K562 (cell line): ENCODE measurements at regions not wholly inside any gene's neighbourhood (a gene's known extent, or its start where the extent isn't known, plus 50 kb on each side); places are given as distances from the start of the nearest gene placed in this dataset.

Source experiments
- ATAC-seq: fragments of 200-7000 bp; cut with Tn5 transposase; 3 replicates; pipeline ENCODE4 v1.9.1; 2020; ENCODE audit warnings: moderate library complexity
- BruUV-seq: library from RNA; stranded (reverse); fragments of 400-500 nt; replicated peaks from 2 replicates; lab custom pipeline; 2021; lab: Mats Ljungman, UMichigan
- CTCF ChIA-PET: fragments of 300-600 bp; formaldehyde crosslinking; extraction: SDS; loops from one replicate; lab custom pipeline; 2021; ENCODE audit warnings: low intra/inter-chr PET ratio; lab: Yijun Ruan, JAX
- POLR2A ChIA-PET: fragments of 300-600, 350-650 bp; sonication (Branson Sonifier 250); formaldehyde crosslinking; extraction: SDS; loops from one replicate; lab custom pipeline; 2021; ENCODE audit warnings: antibody characterized with exemption, inconsistent platforms; lab: Yijun Ruan, JAX
- DNase-seq, 4 experiments: peaks; one replicate each; pipeline versions ENCODE4 v3.0.0 to v3.0.0-alpha.2; 2011 to 2018; ENCODE audit warnings: low spot score in 3 of 4, mixed read lengths in 3 of 4; ENCODE audit errors: extremely low read depth in 1 of 4
- FAIRE-seq: peaks from 2 replicates; lab custom pipeline; 2011; peaks lifted over from hg19 to GRCh38; lab: Jason Lieb, UNC
- H2AFZ ChIP-seq: 2 replicates; pipeline ENCODE4 v1.6.0; 2011; ENCODE audit warnings: low read depth, low read length, control low read depth, inconsistent platforms
- H3K27ac ChIP-seq: fragments of 200-600 bp; 3 replicates; pipeline ENCODE4 v1.8.0; 2011; ENCODE audit warnings: low read depth, mild to moderate bottlenecking, control low read depth, inconsistent platforms, low read length, moderate library complexity, mixed read lengths; ENCODE audit errors: extremely low read depth
- H3K27me3 ChIP-seq, 2 experiments: fragments of 300-600 bp in 1 of 2; 2 replicates in 1 of 2; 3 replicates in 1 of 2; pipeline versions ENCODE4 v1.6.0 to v1.8.0; 2011; ENCODE audit warnings: inconsistent platforms in 2 of 2, low read length in 2 of 2, mild to moderate bottlenecking in 1 of 2, mixed read lengths in 1 of 2, moderate library complexity in 1 of 2; ENCODE audit not compliant: control insufficient read depth in 2 of 2, insufficient read depth in 2 of 2
- H3K36me3 ChIP-seq: fragments of 300-600 bp; 3 replicates; pipeline ENCODE4 v1.8.0; 2011; ENCODE audit warnings: mild to moderate bottlenecking, low read length, inconsistent platforms; ENCODE audit not compliant: control insufficient read depth, insufficient read depth
- H3K4me1 ChIP-seq, 2 experiments: fragments of 200-600 bp in 1 of 2; replicated peaks in 1 of 2; 2 replicates in 1 of 2; 3 replicates in 1 of 2; pipeline versions ENCODE4 v1.5.1 to v1.8.0; 2011; ENCODE audit warnings: inconsistent platforms in 2 of 2, low read length in 2 of 2, mild to moderate bottlenecking in 1 of 2, mixed read lengths in 1 of 2, moderate library complexity in 1 of 2; ENCODE audit not compliant: control insufficient read depth in 2 of 2, insufficient read depth in 2 of 2
- H3K4me2 ChIP-seq: 2 replicates; pipeline ENCODE4 v1.6.1; 2011; ENCODE audit warnings: low read length, control low read depth, inconsistent platforms, mixed read lengths; ENCODE audit not compliant: insufficient read depth
- H3K4me3 ChIP-seq: fragments of 200-600 bp; sonication (generic), shearing (Covaris generic); 2 replicates; pipeline ENCODE4 v1.5.1; 2016; ENCODE audit warnings: control low read depth, inconsistent platforms
- H3K79me2 ChIP-seq: fragments of 200-600 bp; 3 replicates; pipeline ENCODE4 v1.8.0; 2011; ENCODE audit warnings: low read length, inconsistent platforms; ENCODE audit not compliant: control insufficient read depth, insufficient read depth
- H3K9ac ChIP-seq, 2 experiments: 2 replicates each; pipeline versions ENCODE4 v1.6.0 to v1.6.1; 2011; ENCODE audit warnings: low read depth in 2 of 2, low read length in 2 of 2, control low read depth in 1 of 2, inconsistent platforms in 1 of 2, mild to moderate bottlenecking in 1 of 2, mixed read lengths in 1 of 2; ENCODE audit not compliant: insufficient read depth in 1 of 2
- H3K9me1 ChIP-seq: one replicate; pipeline ENCODE4 v1.6.0; 2011; ENCODE audit warnings: inconsistent platforms, mild to moderate bottlenecking, low read length, moderate library complexity; ENCODE audit not compliant: control insufficient read depth, insufficient read depth
- H3K9me3 ChIP-seq: replicated peaks from 2 replicates; pipeline ENCODE4 v1.5.1; 2011; ENCODE audit warnings: low read depth, low read length, inconsistent platforms; ENCODE audit not compliant: control insufficient read depth, insufficient read depth
- H4K20me1 ChIP-seq: replicated peaks from 2 replicates; pipeline ENCODE4 v1.6.1; 2011; ENCODE audit warnings: low read length, inconsistent platforms, mixed read lengths; ENCODE audit not compliant: control insufficient read depth, insufficient read depth
- AFF1 ChIP-seq, 2 experiments: fragments of 450-650 bp; IDR thresholded peaks; 2 replicates each; pipeline ENCODE4 v1.6.1; 2018; ENCODE audit warnings: mild to moderate bottlenecking in 2 of 2, low read depth in 1 of 2; ENCODE audit not compliant: partially characterized antibody in 2 of 2
- FOXK2 ChIP-seq, 2 experiments: fragments of 450-650 bp; IDR thresholded peaks in 1 of 2; conservative IDR thresholded peaks in 1 of 2; 2 replicates each; pipeline ENCODE4 v1.6.1; 2016; ENCODE audit warnings: low read depth in 2 of 2, mild to moderate bottlenecking in 1 of 2
- HIVEP1 ChIP-seq: fragments of 250-450 bp; sonication (Bioruptor Pico); IDR thresholded peaks from 2 replicates; pipeline ENCODE4 v1.4.0; 2020; ENCODE audit warnings: mild to moderate bottlenecking
- KLF13 ChIP-seq: fragments of 450-650 bp; IDR thresholded peaks from 2 replicates; pipeline ENCODE4 v1.6.1; 2016; ENCODE audit warnings: missing genetic modification characterization, low read depth, mild to moderate bottlenecking, missing compliant biosample characterization, moderate library complexity, borderline replicate concordance
- MEF2D ChIP-seq: conservative IDR thresholded peaks from 2 replicates; pipeline ENCODE4 v1.6.1; 2016; ENCODE audit warnings: low read depth, missing genetic modification characterization, missing compliant biosample characterization
- PBX2 ChIP-seq, 2 experiments: IDR thresholded peaks in 1 of 2; conservative IDR thresholded peaks in 1 of 2; 2 replicates each; pipeline ENCODE4 v1.6.1; 2016; ENCODE audit warnings: low read depth in 2 of 2, mild to moderate bottlenecking in 1 of 2, missing compliant biosample characterization in 1 of 2, missing genetic modification characterization in 1 of 2, moderate library complexity in 1 of 2
- SRF ChIP-seq, 2 experiments: fragments of 250-450, 450-650 bp in 1 of 2; sonication (Bioruptor Pico) in 1 of 2; sonication (generic) in 1 of 2; formaldehyde crosslinking; IDR thresholded peaks; 2 replicates each; pipeline versions ENCODE4 v1.5.0 to v1.5.1; 2020 to 2022; ENCODE audit warnings: mild to moderate bottlenecking in 1 of 2, missing genetic modification reagents in 1 of 2
- SRSF1 ChIP-seq: fragments of 200-400 bp; formaldehyde crosslinking; IDR thresholded peaks from 2 replicates; pipeline ENCODE4 v1.6.1; 2017; ENCODE audit warnings: mild to moderate bottlenecking, low read depth, low read length, moderate library complexity
- SRSF3 ChIP-seq: fragments of 200-400 bp; formaldehyde crosslinking; IDR thresholded peaks from 2 replicates; pipeline ENCODE4 v1.6.1; 2016; ENCODE audit warnings: mild to moderate bottlenecking, low read length, moderate library complexity; ENCODE audit not compliant: insufficient read depth
- TGIF2 ChIP-seq: sonication (generic); formaldehyde crosslinking; IDR thresholded peaks from 2 replicates; pipeline ENCODE4 v1.8.1; 2022; ENCODE audit warnings: mild to moderate bottlenecking, missing genetic modification reagents, moderate library complexity
- ZNF133 ChIP-seq: fragments of 250-450 bp; sonication (Bioruptor Pico); IDR thresholded peaks from 2 replicates; pipeline ENCODE4 v1.4.0; 2020; ENCODE audit warnings: mild to moderate bottlenecking
- ZNF143 ChIP-seq: sonication (generic); formaldehyde crosslinking; IDR thresholded peaks from 2 replicates; pipeline ENCODE4 v1.9.0; 2022; ENCODE audit warnings: mild to moderate bottlenecking, missing genetic modification reagents
- ZNF512 ChIP-seq: IDR thresholded peaks from 2 replicates; pipeline ENCODE4 v1.6.1; 2016; ENCODE audit warnings: missing genetic modification characterization, missing compliant biosample characterization
- ZNF699 ChIP-seq: fragments of 250-450 bp; sonication (Bioruptor Pico); IDR thresholded peaks from 2 replicates; pipeline ENCODE4 v1.8.0; 2021; ENCODE audit warnings: mild to moderate bottlenecking, moderate library complexity; ENCODE audit not compliant: insufficient replicate concordance
- ZNF785 ChIP-seq: fragments of 250-450 bp; sonication (Bioruptor Pico); IDR thresholded peaks from 2 replicates; pipeline ENCODE4 v1.4.0; 2020; ENCODE audit warnings: mild to moderate bottlenecking
- WGBS: fragments of 100-300 bp; shearing (Covaris generic); methylation state at CpG from one replicate; pipeline ENCODE4 v1.1.6; 2016; ENCODE audit warnings: low coverage, mixed read lengths; ENCODE audit not compliant: insufficient coverage; ENCODE audit errors: missing lambda C conversion rate; 5-methylcytosine and 5-hydroxymethylcytosine counted together
- in situ Hi-C: fragments of 300-500 bp; cut with MboI; formaldehyde crosslinking; loops from 4 replicates; pipeline ENCODE4 v1.15.0; 2018; ENCODE audit warnings: inconsistent platforms, mixed read lengths
- intact Hi-C: fragments of 100-400 bp; cut with micrococcal nuclease; formaldehyde crosslinking; loops from 2 replicates; pipeline ENCODE4 v1.14.2; 2022

GRCh38 chr3:103662591-103662990 is 1227.8 kb downstream of the ZPLD1 start:
- ATAC-seq (no peak), FAIRE-seq (no peak), DNase-seq (no peak)
- H2AFZ ChIP-seq = no peak overlapping the region
- H3K9me1 ChIP-seq = no peaks in the 10 kb centered on the region
- BruUV-seq = no TSS peak
- H3K4me1 ChIP-seq = no peaks in the 10 kb centered on the region
- H3K4me3 ChIP-seq = no peak overlapping the region
- H3K9me3 ChIP-seq = no peaks in the 10 kb centered on the region
- H3K27me3 ChIP-seq = no peaks in the 10 kb centered on the region
- H3K27ac ChIP-seq = no peak overlapping the region
- H3K9ac ChIP-seq = no peak overlapping the region
- in situ Hi-C loops = no loop called here
- no peaks in the 10 kb centered on the region for H4K20me1 ChIP-seq
- no peaks in the 10 kb centered on the region for H3K36me3 ChIP-seq
- WGBS = 0% methylated on average over 3 of the region's 3 CpGs
- POLR2A ChIA-PET = no interaction called here
- H3K4me2 ChIP-seq = no peak overlapping the region
- intact Hi-C loops = no loop called here
- CTCF ChIA-PET = no interaction called here
- H3K79me2 ChIP-seq = no peaks in the 10 kb centered on the region
- TF ChIP-seq KLF13 (tag) (no peak), FOXK2 (conservative IDR thresholded peaks at IDR 0.05 in 1 of 2, IDR thresholded peaks at IDR 0.05 in 1 of 2; ENCODE audit: low read depth in 2 of 2) (no peak), ZNF512 (tag) (no peak), ZNF143 (CRISPR knock-in tag) (no peak), HIVEP1 (CRISPR knock-in tag) (no peak), ZNF699 (CRISPR knock-in tag) (no peak), AFF1 (IDR thresholded peaks at IDR 0.05; ENCODE audit: low read depth in 1 of 2, partially characterized antibody in 2 of 2) (no peak), TGIF2 (CRISPR knock-in tag) (no peak), ZNF133 (CRISPR knock-in tag) (no peak), PBX2 (CRISPR knock-in tag; IDR thresholded peaks at IDR 0.05; ENCODE audit: low read depth) (no peak), PBX2 (tag; conservative IDR thresholded peaks at IDR 0.05; ENCODE audit: low read depth) (no peak), MEF2D (tag) (no peak), ZNF785 (no peak), SRSF1 (no peak), SRF (CRISPR knock-in tag; IDR thresholded peaks at IDR 0.05) (no peak), SRSF3 (no peak)
